Glutamatergic neuron (in vitro differentiated cells): ENCODE measurements at regions not wholly inside any gene's neighbourhood (a gene's known extent, or its start where the extent isn't known, plus 50 kb on each side); places are given as distances from the start of the nearest gene placed in this dataset.

ENCODE experiments used
- DNase-seq: peaks from one replicate; pipeline ENCODE4 v3.0.0; 2022
- H3K27ac Mint-ChIP-seq: one replicate; pipeline ENCODE4 v1.8.0; 2020; ENCODE audit warnings: mild to moderate bottlenecking, mixed read lengths, inconsistent platforms; ENCODE audit not compliant: unreplicated experiment
- H3K27me3 Mint-ChIP-seq: one replicate; pipeline ENCODE4 v1.8.0; 2020; ENCODE audit warnings: mild to moderate bottlenecking, moderate library complexity, mixed read lengths, inconsistent platforms; ENCODE audit not compliant: unreplicated experiment
- H3K36me3 Mint-ChIP-seq: one replicate; pipeline ENCODE4 v1.8.0; 2020; ENCODE audit warnings: mild to moderate bottlenecking, mixed read lengths, inconsistent platforms; ENCODE audit not compliant: unreplicated experiment
- H3K4me1 Mint-ChIP-seq: one replicate; pipeline ENCODE4 v1.8.0; 2020; ENCODE audit warnings: mild to moderate bottlenecking, low read depth, mixed read lengths, inconsistent platforms; ENCODE audit not compliant: unreplicated experiment
- H3K4me3 Mint-ChIP-seq: one replicate; pipeline ENCODE4 v1.8.0; 2020; ENCODE audit warnings: mild to moderate bottlenecking, mixed read lengths, inconsistent platforms; ENCODE audit not compliant: unreplicated experiment
- H3K9me3 Mint-ChIP-seq: one replicate; pipeline ENCODE4 v1.8.0; 2020; ENCODE audit warnings: mild to moderate bottlenecking, moderate library complexity, mixed read lengths, inconsistent platforms; ENCODE audit not compliant: unreplicated experiment
- CTCF ChIP-seq: fragments of 200-600 bp; sonication (generic); IDR thresholded peaks from one replicate; pipeline ENCODE4 v1.5.0; 2021; ENCODE audit not compliant: partially characterized antibody, unreplicated experiment

- no peaks in the 10 kb centered on the region for H3K36me3 Mint-ChIP-seq
- TF ChIP-seq CTCF, result no peak
- H3K9me3 Mint-ChIP-seq, result no peaks in the 10 kb centered on the region
- no peak overlapping the region for H3K27ac Mint-ChIP-seq
- no peak for DNase-seq
- H3K4me3 Mint-ChIP-seq, result no peak overlapping the region
- H3K4me1 Mint-ChIP-seq, result no peaks in the 10 kb centered on the region
- H3K27me3 Mint-ChIP-seq, result no peaks in the 10 kb centered on the region
Measured at GRCh38 chr13:34523406-34523805, 418.7 kb upstream of the NBEA start.

DNA sequence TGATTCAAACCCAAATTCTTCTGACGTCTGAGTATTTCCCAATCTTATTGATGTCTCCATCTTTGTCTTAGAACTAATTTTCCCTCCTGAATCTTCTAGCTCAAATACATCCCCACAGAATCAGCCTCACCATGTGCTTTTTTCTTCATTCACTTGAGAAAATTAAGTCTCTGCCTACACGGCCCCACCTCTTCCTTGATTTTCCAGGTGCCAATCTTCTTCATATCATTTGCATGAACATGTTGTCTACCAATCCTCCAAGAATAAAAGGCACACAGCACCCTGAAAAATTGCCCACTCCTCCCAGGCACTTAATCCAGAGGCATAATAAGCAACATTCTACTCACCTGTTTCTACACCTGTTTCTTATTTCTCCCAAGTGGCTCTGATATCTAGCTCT lies 408.1 kb upstream of the NBEA start:
- H3K4me1 Mint-ChIP-seq, result no peaks in the 10 kb centered on the region
- no peaks in the 10 kb centered on the region for H3K9me3 Mint-ChIP-seq
- no peaks in the 10 kb centered on the region for H3K27me3 Mint-ChIP-seq

DNA sequence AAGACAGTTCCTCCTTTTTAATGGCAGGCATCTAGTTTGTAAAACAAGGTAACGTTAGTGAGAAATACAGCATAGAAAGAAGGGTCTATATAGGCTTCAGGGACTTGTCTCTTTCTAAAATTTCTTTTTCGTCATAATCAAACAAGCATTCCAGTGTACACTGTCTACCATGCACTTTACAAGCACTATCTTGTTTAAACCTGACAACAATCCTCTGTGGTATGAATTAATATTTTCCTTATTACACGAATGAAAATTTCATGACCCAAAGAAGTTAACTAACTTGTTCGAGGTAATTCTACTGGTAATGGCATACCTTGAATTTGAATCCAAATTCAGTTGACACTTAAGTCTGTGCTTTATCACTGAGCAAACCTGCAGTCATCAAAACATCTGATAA lies 399.7 kb upstream of the NBEA start:
- Mint-ChIP-seq H3K27ac (no peak overlapping the region), H3K4me3 (no peak overlapping the region), H3K27me3 (no peaks in the 10 kb centered on the region), H3K36me3 (peaks cover 6% of the 10 kb centered on the region), H3K9me3 (no peaks in the 10 kb centered on the region), H3K4me1 (no peaks in the 10 kb centered on the region)
- DNase-seq, result no peak
- no peak for TF ChIP-seq CTCF

More for the DNA sequence above, 408.1 kb upstream of the NBEA start:
- DNase-seq, result no peak
- Mint-ChIP-seq H3K27ac (no peak overlapping the region), H3K4me3 (no peak overlapping the region), H3K36me3 (peaks cover 6% of the 10 kb centered on the region)
- no peak for TF ChIP-seq CTCF

DNA sequence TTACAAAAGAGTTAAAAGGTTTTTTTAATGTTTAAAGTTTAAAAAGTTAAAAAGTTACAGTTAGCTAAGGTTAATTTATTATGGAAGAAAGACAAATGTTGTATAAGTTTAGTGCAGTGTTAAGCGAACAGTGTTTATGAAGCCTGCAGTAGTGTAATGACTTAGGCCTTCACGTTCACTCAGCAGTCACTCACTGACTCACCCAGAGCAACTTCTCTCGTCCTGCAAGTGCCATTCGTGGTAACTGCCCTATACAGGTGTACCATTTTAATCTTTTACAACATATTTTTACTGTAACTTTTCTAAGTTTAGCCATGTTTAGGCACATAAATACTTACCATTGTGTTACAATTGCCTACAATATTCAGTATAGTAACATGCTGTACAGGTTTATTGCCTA lies 398.2 kb upstream of the NBEA start:
- no peak overlapping the region for H3K4me3 Mint-ChIP-seq
- TF ChIP-seq CTCF, result no peak
- H3K27ac Mint-ChIP-seq, result no peak overlapping the region
- H3K27me3 Mint-ChIP-seq, result no peaks in the 10 kb centered on the region
- H3K4me1 Mint-ChIP-seq, result no peaks in the 10 kb centered on the region
- no peaks in the 10 kb centered on the region for H3K9me3 Mint-ChIP-seq
- DNase-seq, result no peak
- no peaks in the 10 kb centered on the region for H3K36me3 Mint-ChIP-seq

DNA sequence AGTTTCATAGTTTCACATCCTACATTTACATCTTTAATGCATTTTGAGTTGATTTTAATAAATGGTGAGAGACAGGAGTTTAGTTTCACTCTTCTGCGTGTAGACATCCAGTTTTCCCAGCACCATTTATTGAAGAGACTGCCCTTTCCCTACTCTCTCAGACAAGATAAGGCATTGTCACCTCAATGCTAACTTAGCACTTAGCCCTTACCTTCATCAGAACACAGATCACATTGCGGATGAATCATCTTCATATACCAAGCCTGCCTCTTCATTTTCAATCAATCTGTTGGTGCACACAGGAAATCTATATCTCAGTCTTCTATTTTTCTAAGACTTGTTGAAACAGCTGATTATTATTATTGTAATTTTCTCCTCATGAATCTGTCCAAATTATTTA lies 396.6 kb upstream of the NBEA start:
- H3K27ac Mint-ChIP-seq, result no peak overlapping the region
- H3K36me3 Mint-ChIP-seq, result no peaks in the 10 kb centered on the region
- no peak for TF ChIP-seq CTCF
- H3K4me1 Mint-ChIP-seq, result no peaks in the 10 kb centered on the region
- DNase-seq, result no peak
- H3K27me3 Mint-ChIP-seq, result no peaks in the 10 kb centered on the region
- H3K4me3 Mint-ChIP-seq, result no peak overlapping the region
- H3K9me3 Mint-ChIP-seq, result no peaks in the 10 kb centered on the region
